Activated CD4-positive, CD25-positive, alpha-beta regulatory T cell (primary cell): ENCODE measurements at regions not wholly inside any gene's neighbourhood (a gene's known extent, or its start where the extent isn't known, plus 50 kb on each side); places are given as distances from the start of the nearest gene placed in this dataset.
"Not testable (repeated sequence)": the region's sequence is repeated elsewhere in the genome, so short reads cannot be mapped to it uniquely, and the experiment has no call there.

ENCODE experiments used
- DNase-seq, 4 experiments: peaks; one replicate each; lab custom pipeline; 2025; lab: John Stamatoyannopoulos, UW

- DNase-seq = no peak
Observed at GRCh38 chr1:47491341-47491753, 53.5 kb downstream of the FOXD2 start.

GRCh38 chr1:47495176-47495713, 57.4 kb downstream of the FOXD2 start:
- no peak for DNase-seq

GRCh38 chr1:47498551-47498950, 60.7 kb downstream of the FOXD2 start:
- DNase-seq = no peak

DNA sequence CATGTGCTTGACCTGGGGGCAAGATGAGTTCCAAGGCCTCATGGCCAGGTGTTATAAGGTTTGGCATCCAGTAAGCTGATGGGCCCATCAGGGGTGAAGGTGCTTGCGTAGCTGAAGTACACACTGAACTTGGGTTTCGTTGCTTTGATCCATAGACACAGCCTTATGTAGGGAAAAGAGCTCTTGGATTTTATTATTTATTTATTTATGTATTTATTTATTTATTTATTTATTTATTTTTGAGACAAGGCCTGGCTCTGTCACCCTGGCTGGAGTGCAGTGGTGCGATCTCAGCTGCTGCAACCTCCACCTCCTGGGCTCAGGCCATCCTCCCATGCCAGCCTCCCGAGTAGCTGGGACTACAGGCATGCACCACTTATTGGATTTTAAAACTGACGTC, 63.2 kb downstream of the FOXD2 start:
- no peak for DNase-seq

DNA sequence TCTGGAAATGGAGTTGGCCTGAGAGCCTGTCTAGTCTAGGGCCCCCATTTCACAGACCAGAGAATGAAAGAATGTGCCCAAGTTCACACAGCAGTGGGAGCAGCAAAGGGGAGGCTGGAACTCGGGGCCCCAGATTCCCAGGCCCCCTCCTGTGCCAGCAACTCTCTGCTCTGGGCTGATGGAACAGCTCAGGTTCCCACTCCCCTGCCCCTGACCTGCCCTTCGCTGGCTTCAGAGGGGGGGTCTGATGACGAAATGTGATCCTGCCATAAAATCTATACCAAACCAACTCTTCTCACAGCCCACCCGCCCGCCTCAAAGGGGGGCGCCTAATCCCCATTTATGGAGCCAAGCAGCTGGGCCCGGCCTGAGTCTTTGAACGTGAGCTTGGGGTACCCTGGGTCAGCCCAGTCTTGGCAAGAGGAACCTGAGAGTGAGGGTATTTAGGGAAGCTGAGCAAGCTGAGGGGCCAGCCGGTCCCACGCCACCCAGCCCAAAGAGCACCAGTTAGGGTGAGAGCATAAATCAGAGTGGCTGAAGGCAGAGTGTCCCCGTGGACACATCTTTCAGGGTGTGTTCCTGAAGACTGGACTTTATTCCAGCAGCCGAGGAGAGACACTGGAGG, 65.0 kb downstream of the FOXD2 start:
- DNase-seq = no peak

- DNase-seq = not testable (repeated sequence)
Observed at GRCh38 chr1:47504840-47505239, 67.0 kb downstream of the FOXD2 start.

DNA sequence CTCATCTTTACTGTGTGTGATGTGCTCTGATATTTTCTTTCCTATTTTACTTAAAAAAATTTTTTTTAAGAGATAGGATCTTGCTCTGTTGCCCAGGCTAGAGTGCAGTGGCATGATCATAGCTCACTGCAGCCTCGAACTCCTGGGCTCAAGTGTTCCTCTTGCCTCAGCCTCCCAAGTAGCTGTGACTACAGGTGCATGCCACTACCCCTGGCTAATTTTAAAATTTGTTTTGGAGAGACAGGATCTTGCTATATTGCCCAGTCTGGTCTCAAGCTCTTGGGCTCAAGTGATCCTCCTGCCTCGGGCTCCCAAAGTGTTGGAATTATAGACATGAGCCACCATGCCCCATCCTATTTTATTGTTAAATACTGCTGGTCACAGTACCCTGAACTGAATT, 67.4 kb downstream of the FOXD2 start:
- no peak for DNase-seq

GRCh38 chr1:47506053-47506452, 68.2 kb downstream of the FOXD2 start:
- no peak for DNase-seq

GRCh38 chr1:47507144-47507543, 69.3 kb downstream of the FOXD2 start:
- no peak for DNase-seq

DNA sequence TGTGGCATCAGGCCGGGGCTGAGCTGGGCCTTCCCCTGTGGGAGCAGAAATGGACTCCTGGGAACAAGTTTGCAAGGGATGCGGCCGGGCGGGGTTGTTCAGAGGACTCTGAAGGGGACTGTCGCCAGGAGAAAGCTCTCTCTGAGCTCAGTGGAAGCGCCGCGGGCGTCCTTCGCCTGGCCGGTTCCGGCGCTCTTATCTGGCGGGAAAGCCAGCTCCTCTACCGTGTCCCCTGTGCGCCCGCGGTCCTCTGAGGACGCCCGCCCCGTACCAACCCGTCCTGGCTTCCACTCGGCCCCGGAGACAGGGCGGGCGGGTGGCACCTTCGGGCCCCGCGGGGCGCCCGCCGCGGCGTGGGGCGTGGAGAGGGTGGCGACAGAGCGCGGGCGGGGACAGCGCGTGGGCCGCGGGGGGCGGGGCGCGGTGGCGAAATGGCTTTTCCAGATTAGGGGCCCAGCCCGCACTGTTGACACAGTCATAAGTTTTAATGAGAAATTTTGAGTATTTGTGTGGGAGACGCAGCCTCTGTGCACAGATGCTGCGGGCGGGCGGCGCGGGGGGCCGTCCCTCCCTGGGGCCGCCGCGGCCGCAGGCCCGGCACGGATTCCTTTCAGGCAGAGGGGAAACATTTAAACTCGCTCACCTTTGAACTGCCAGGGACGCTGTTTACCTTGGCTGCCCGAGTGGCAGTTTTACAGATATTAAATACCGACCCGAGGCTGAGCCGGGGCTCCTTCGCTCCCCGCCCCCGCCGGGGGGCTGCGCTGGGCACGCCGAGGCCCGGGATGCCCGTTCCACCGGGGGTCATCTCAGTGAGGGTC, 70.2 kb downstream of the FOXD2 start:
- DNase-seq = no peak

- DNase-seq = no peak
Observed at GRCh38 chr1:47508702-47509431, 71.0 kb downstream of the FOXD2 start.

GRCh38 chr1:47510282-47510811, 72.5 kb downstream of the FOXD2 start:
- DNase-seq = no peak

DNA sequence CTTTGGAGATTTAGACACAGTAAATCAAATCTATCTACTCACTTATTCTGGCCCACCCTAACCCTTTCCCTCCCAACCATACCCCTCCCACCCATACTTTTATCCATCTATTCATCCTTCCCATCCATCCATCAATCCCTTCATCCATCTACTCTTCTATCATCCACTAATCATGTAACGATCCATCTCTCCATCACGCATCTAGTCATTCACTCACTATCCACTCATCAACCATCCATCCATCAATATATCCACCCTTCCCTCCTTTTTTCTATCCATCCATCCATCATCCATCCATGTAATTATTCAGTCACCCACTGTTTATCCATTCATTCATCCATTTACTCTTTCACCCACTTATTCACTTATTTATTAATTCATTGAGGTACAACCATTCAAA, 74.0 kb downstream of the FOXD2 start:
- no peak for DNase-seq

- no peak for DNase-seq
Observed at GRCh38 chr1:47513393-47513792, 75.5 kb downstream of the FOXD2 start.

DNA sequence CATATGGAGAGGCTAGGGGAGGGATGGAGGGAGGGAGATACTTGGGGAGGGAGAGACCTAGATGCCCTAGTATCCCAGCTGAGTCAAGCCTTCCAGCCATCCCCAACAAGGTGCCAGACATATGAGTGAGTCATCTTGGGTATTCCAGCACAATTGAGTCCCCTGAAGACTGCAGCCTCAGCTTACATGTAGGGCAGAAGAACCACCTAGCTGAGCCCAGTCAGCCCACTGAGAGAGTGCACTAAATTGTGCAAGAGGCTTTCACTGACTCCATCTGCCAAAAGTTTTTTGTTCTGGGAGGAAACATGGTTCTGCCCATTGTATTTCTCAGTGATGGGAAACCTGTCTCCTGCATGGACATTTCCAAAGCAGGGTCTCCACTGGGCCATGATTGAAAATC, 76.4 kb downstream of the FOXD2 start:
- no peak for DNase-seq

GRCh38 chr1:47515164-47515789, 77.4 kb downstream of the FOXD2 start:
- DNase-seq = no peak

DNA sequence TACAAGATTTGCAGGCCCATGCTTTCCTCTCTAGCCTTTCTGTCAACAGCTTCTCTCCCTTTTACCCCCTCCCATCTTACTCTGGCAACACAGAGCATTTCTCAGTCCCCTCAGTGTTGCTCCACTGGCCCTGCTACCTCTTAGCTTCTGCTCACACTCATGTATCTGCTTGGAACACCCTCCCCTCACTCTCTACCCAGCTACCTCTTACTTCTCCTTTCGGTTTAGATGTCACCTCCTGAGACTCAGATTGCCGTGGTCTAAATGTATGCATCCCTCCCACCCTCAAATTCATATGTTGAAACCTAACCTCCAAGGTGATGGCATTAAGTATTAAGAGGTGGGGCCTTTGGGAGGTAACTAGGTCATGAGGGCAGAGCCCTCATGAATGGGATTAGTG, 80.1 kb downstream of the FOXD2 start:
- DNase-seq = no peak

- no peak for DNase-seq
Observed at GRCh38 chr1:47519491-47519890, 81.6 kb downstream of the FOXD2 start.

DNA sequence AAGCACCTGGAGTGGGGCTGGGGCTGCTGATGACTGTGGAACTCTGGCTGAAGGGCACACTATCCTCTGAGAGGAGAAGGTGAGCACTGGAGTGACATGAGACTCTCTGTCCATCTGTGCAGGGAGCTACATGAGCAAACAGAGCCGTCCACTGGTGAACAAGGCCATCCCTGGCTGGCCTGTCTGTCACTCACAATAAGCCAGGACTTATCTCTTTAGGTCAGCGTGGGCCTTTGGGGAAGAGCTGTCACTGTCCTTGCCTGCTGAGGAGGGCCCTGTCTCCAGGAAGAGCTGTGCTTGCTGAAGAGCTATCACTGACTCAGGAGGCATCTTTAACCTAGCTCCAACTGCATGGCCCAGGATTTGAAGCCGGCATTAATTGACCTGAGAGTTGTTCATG, 82.1 kb downstream of the FOXD2 start:
- no peak for DNase-seq

- no peak for DNase-seq
Observed at GRCh38 chr1:47521034-47521881, 83.4 kb downstream of the FOXD2 start.
